Stimulated activated CD4-positive, alpha-beta T cell treated with anti-CD3 and anti-CD28 coated beads, TNF-alpha, amount 100 ng/mL, for 4 hours (primary cell): ENCODE measurements at regions not wholly inside any gene's neighbourhood (a gene's known extent, or its start where the extent isn't known, plus 50 kb on each side); places are given as distances from the start of the nearest gene placed in this dataset.

Experiments used
- DNase-seq, 3 experiments: peaks; one replicate each; pipeline ENCODE4 v3.0.0-alpha.2; 2020; ENCODE audit warnings: low read depth in 3 of 3

- DNase-seq = no peak
Observed at GRCh38 chr6:133693565-133693964, 195.3 kb upstream of the TCF21 start.

- DNase-seq = no peak
Observed at GRCh38 chr6:133697185-133697584, 191.7 kb upstream of the TCF21 start.

- DNase-seq = no peak
Observed at GRCh38 chr6:133697666-133698065, 191.2 kb upstream of the TCF21 start.

- no peak for DNase-seq
Observed at GRCh38 chr6:133698272-133698671, 190.6 kb upstream of the TCF21 start.

- no peak for DNase-seq
Observed at GRCh38 chr6:133699741-133700385, 189.1 kb upstream of the TCF21 start.

GRCh38 chr6:133701633-133702331 lies 187.1 kb upstream of the TCF21 start:
- no peak for DNase-seq

GRCh38 chr6:133704371-133704770 lies 184.5 kb upstream of the TCF21 start:
- no peak for DNase-seq

GRCh38 chr6:133705066-133705465 lies 183.8 kb upstream of the TCF21 start:
- no peak for DNase-seq

- no peak for DNase-seq
Observed at GRCh38 chr6:133705731-133706130, 183.2 kb upstream of the TCF21 start.

GRCh38 chr6:133707456-133707855 lies 181.5 kb upstream of the TCF21 start:
- DNase-seq = no peak

GRCh38 chr6:133710826-133711225 lies 178.1 kb upstream of the TCF21 start:
- DNase-seq = no peak

GRCh38 chr6:133715270-133715669 lies 173.6 kb upstream of the TCF21 start:
- no peak for DNase-seq

- no peak for DNase-seq
Observed at GRCh38 chr6:133724726-133725125, 164.2 kb upstream of the TCF21 start.

GRCh38 chr6:133726188-133726587 lies 162.7 kb upstream of the TCF21 start:
- DNase-seq = no peak

GRCh38 chr6:133730881-133731280 lies 158.0 kb upstream of the TCF21 start:
- DNase-seq = no peak

- no peak for DNase-seq
Observed at GRCh38 chr6:133740218-133740617, 148.7 kb upstream of the TCF21 start.

GRCh38 chr6:133740816-133741215 lies 148.1 kb upstream of the TCF21 start:
- DNase-seq = no peak

- DNase-seq = no peak
Observed at GRCh38 chr6:133741375-133741861, 147.5 kb upstream of the TCF21 start.

GRCh38 chr6:133743621-133744020 lies 145.3 kb upstream of the TCF21 start:
- DNase-seq = no peak

- DNase-seq = no peak
Observed at GRCh38 chr6:133746417-133746770, 142.5 kb upstream of the TCF21 start.

- no peak for DNase-seq
Observed at GRCh38 chr6:133748628-133749027, 140.3 kb upstream of the TCF21 start.

- DNase-seq = no peak
Observed at GRCh38 chr6:133749427-133749826, 139.5 kb upstream of the TCF21 start.

GRCh38 chr6:133752129-133752528 lies 136.8 kb upstream of the TCF21 start:
- no peak for DNase-seq

- no peak for DNase-seq
Observed at GRCh38 chr6:133753756-133754155, 135.2 kb upstream of the TCF21 start.
